NCI-H748 (cell line): ENCODE measurements at regions not wholly inside any gene's neighbourhood (a gene's known extent, or its start where the extent isn't known, plus 50 kb on each side); places are given as distances from the start of the nearest gene placed in this dataset.
"Not testable (repeated sequence)": the region's sequence is repeated elsewhere in the genome, so short reads cannot be mapped to it uniquely, and the experiment has no call there.

Source experiments
- DNase-seq: peaks from one replicate; lab custom pipeline; 2025; ENCODE audit not compliant: unreplicated experiment; lab: John Stamatoyannopoulos, UW

DNA sequence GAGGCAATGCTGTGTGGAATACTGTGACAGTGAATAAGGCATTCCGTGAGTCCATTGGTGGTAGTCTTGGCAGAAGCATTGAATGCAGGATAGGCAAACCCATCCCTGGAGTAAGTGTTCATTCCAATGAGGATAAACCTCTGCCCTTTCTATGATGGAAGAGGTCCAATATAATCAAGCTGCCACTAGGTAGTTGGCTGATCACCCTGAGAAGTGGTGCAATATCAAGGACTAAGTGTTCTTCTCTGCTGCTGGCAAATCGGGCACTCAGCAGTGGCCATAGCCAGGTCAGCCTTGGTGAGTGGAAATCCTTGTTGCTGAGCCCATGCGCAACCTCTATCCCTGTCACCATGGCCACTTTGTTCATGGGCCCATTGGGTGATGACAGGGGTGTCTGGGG is 70.1 kb downstream of the FBXO4 start:
- DNase-seq = no peak

DNA sequence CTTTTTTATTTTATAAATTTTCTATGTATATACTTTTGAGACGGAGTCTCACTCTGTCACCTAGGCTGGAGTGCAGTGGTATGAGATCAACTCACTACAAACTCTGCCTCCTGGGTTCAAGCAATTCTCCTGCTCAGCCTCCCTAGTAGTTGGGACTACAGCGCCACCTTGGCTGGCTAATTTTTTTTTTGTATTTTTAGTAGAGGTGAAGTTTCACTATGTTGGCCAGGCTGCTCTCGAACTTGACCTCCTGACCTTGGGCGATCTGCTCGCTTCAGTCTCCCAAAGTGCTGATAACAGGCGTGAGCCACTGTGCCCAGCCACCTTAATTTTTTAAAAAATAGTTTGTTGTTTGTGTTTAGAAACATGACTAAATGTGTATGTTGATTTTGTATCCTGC is 76.6 kb downstream of the FBXO4 start:
- DNase-seq = no peak

DNA sequence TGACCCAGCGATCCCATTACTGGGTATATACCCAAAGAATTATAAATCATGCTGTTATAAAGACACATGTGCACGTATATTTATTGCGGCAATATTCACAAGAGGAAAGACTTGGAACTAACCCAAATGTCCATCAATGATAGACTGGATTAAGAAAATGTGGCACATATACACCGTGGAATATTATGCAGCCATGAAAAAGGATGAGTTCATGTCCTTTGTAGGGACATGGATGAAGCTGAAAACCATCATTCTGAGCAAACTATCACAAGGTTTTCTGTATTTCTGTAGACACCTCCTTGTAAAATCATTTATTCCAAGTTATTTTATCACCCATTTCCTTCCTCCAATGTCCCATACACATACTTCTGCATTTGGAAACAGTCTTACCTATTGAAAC is 78.8 kb downstream of the FBXO4 start:
- not testable (repeated sequence) for DNase-seq

DNA sequence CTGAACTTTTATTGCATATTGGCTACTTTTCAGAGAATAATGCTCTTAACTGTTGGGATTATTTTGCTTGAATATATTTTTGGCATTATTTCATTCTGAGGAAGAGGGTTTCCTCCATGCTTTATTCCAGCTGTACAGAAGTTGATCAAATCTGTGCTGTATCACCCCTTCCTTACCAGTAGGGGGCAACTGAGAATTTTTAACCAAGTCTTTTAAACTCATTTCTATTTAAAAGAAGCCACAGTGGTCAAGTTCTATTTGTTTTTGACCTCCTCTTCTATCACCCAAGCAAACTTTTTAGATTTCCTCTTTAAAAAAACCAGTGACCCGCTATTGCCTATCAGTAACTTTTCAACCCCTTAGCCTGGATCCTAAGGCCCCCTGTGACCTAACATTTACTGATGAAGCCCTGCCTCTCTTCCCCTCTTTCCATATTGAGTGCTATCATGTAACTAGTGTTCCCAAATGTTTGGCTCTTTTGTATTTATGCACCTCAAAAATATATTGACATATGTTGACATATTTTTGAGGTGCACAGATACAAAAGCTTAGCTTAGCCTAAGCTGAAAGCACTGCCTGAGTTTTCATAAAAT is 80.6 kb downstream of the FBXO4 start:
- peak; percentile 50 for DNase-seq

DNA sequence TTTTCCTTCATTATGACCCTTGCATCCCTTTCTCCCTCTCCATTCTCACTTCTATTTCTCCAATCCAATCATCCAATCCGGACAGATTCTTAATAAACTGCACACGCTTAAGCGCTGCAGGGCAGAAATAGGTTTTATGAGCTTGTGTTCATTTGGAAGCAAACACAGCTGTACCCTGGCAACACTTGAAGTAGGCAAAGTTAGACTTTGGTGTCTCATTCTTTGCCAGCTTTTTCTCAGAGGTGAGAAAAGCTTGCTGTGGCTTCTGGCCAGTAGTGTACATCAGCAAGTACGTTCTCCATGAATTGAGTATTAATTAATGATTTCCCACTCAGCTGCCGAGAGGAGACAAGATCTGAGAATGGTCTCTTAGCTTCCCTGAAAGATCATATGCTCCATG is 88.5 kb downstream of the FBXO4 start:
- no peak for DNase-seq

DNA sequence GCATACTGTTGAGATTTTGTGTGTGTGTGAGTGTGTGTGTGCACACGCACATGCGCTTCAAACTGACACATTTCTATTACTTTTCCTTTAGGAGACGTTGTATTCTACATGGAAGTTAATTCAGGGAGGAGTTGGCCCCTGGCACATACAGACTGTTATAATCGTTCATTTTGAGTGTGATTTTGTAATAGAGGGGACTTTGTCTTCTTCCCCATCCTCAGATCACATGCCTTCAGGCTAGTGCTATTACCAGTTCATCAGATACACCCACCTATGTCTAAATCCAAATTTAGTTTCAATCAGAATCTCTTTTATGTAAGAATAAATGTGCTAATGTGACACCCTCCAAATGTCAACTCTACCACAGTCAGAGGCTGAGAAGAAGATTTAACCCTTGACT is 90.2 kb downstream of the FBXO4 start:
- DNase-seq = no peak

DNA sequence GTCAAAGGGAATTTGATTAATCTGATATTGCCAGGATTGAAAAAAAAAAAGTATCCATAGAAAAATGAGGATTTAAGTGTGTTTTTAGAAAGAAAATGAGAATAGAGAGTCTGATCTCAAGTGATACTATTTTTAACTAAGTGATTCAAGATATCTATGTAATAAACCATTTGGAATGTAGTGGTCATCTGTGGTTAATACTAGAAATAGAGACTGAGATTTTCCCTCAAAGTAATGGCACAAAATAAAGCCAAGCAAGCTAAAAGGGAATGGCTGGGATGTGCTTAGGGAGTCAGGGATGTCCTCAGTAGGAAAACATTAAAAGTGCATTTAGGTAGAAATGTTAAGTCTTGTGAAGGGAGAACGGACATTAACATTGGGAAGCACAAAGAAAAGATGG is 90.6 kb downstream of the FBXO4 start:
- DNase-seq = no peak

DNA sequence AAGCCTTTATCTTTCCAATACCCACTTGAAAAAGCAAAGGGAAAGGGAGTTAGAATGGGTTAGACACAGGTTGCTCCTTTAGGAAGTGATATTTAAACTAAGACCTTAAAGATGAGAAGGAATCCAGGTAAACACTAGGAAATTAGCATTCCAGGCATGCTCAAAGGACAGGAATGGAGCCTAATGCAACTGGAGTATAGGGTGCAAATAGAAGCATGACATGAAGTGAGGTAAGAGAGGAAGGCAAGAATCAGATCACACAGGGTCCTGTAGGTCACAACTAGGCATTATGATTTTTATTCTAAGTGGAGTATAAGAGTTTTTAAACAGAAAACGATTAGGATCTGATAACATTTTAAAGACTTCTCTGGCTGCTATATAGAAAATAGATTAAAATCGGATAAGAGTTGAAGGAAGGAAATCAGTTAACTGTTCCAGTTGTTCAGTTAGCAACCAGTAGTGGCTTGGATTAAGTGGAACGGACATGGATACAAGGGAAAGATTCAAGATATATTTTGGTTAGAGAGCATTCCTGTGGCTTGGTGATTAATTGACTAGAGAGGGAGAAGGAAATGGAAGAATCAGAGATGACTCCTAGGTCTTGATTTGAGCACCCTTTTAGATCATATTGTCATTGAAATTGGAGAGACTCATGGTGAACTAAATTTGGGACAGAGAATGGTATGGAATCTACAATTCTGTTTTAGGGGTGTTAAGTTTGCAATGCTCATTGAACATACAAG is 95.9 kb downstream of the FBXO4 start:
- DNase-seq = no peak

DNA sequence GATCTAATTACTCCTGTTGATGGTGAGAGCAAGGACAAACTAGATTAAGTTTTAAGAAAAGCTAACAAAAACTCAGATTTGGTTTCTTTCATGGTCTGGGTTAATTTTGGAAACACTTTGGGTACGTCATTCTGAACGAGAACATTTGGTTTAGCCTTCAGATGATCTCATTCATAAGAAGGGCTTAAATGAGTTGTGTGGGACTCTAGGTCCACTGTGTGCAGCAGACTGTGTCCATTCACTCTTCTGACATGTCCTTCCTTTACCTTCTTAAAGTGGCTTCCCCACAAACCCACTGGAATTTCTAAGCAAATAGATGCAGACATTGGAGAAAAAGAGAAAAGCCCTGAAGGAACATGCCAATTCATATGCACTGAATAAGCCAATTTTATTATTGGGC is 96.8 kb downstream of the FBXO4 start:
- DNase-seq = no peak

DNA sequence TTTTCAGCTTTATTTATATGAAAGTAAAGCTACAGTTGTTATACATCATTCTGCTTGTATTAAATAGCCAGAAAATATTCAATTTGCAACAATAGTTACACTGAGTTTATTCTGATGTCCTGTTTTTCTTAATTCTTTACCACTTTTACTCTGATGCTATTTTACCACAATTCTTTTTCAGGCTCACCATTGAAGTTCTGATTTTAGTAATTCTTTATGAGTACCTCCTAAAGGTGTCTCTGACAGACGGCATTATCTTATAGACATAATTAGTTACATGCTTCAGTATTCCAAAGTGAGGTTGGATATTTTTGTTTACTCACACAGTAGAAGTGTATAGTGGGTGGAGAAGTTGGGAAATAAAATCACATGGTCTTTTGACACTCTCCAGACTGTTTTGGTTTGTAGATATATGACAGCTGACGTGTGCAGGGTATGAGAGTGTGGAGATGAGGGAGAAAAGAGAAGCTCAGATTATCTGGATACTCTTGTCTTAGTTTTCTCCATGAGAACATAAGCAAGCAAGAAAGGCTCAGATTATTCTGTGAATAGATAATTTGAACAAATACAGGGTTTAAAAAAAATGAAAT is 97.4 kb downstream of the FBXO4 start:
- no peak for DNase-seq

DNA sequence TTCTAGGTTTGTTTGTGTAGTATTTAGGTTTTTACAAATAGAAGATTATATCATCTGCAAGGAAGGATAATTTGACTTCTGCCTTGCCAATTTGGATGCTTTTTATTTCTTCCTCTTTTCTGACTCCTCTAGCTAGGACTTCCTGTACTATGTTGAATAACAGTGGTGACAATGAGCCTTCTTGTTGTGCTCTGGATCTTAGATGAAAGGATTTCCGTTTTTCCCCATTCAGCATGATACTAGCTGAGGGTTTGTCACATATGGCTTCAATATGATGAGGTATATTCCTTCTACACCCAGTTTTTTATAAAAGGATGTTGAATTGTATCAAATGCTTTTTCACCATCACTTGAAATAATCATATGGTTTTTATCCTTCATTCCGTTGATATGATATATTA is 101.4 kb downstream of the FBXO4 start:
- DNase-seq = no peak

DNA sequence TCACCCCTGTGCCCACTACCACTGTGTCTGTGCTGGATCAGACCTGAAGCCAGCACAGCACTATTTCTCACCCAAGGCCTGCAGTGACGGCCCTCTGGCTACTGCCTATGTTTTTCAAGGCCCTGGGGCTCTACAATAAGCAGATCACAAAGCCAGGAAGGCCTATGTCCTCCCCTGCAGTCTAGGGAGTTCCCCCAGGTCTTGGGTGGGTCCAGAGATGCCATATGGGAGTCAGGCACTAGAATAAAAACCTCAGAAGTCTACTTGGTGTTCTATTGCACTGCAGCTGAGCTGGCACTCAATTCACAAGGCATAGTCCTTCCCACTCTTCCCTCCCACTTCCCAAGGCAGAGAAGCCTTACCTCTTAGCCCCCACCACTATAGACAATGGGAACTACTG is 107.1 kb downstream of the FBXO4 start:
- DNase-seq = no peak

DNA sequence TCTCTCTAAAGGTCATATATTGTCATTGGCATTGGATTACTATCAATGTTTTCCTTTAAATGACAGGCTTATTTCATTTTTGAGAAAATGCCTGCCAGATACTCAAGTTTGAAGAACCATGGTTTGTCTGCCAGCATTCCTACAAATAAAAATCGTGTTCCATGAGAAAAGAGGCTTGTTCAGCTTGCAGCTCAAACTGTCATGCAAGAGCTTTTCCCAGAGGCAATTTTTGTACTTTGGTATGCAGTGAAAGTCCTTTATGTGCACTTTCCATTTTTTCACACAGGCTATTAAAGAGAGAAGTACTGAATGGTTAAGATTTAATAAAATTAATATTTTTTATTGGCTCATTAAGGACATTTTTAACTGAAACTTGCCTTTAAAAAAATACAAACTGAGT is 110.4 kb downstream of the FBXO4 start:
- no peak for DNase-seq

DNA sequence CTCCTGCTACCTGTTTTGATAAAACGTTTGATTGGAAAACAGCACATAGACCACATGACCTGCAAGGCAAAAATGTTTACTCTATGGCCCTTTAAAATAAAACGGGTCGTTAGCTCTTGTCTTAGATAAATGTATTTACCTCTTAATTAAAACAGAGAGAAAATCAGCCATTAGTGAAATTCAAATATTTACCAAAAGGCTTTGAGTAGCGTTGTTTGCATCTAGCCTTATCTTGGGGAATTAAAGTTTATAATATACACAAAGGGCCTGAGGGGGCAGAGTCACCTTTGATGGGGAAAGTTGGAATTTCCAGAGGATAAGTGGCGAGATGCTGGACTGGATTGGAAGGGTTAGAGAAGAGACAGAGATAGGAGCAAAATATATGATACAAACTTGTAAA is 111.3 kb downstream of the FBXO4 start:
- DNase-seq = peak; percentile 80

DNA sequence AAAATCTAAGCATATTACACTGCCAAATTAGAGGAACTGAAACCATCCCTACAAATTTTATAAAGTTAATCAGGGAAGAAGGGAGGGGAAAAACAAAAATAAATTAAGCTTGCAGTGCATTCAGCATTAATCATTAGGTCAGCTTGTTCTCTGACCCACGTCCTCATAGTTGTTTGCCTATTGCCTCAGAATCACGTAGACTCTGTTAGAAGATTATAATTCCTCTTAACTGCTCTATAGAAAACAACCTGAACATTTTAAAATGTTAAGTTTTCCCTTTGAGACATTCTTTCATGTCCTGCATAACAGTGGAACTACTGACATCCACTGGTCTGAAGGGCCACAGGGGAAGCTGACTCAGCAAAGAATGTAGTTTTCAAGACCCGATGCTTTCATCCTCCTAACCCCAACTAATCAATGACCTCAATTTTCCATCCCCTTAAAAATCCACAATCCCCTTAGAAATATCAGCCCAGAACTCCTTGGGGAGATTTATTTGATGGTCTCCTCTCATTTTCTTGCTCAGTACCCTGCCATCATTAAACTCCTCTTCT is 112.4 kb downstream of the FBXO4 start:
- no peak for DNase-seq

DNA sequence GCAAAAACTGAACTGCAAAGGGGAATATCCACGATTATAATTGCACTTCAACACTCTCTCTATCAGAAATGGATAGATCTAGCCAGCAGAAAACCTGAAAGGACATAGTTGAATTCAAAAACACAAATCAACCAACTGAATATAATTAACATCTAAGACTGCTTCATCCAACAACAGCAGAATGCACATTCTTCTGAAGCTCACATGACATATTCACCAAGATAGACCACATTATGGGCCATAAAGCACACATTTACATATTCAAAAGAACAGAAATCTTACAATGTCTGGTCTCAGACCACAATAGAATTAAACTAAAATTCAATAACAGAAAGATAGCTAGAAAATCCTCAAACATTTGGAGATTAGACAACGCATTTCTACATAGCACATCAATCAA is 118.3 kb downstream of the FBXO4 start:
- DNase-seq = no peak

DNA sequence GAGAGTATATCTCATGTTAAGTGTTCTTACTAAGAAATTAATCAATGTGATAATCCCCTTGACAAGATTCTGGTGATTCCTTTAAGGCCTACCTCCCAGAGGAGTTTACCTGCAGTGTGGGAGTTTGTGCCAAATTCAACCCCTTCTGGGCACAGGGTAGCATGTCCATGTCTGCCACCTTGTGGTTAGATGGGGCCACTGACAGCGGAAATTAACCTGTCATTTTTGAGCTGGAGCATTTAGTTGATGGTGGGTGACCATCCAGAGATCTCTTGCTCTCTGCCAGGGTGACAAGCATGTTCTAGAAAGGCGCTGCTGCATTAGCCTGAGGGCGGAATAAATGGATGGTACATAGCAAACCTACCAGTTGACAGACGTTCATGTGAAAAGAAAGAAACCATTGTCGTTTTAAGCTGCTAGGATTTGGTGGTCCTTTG is 132.2 kb downstream of the FBXO4 start:
- peak; percentile 85 for DNase-seq

DNA sequence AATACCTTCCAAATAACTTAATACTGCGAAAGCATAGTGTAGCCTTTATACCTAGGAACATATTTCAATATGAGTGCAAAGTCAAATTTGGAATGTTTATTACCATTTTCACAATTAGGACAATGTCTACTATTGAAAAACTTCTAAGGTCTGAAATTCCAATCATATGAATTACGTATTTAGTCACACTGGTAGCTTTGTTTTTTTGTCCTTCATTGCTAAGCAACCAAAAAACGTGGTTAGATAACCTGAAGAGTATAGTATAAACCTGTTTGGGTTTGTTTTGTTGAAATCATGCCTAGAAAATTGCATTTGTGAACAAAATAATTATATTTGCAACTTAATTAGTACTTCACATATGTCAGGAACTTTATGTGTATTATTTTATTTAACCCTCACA is 134.2 kb downstream of the FBXO4 start:
- no peak for DNase-seq

DNA sequence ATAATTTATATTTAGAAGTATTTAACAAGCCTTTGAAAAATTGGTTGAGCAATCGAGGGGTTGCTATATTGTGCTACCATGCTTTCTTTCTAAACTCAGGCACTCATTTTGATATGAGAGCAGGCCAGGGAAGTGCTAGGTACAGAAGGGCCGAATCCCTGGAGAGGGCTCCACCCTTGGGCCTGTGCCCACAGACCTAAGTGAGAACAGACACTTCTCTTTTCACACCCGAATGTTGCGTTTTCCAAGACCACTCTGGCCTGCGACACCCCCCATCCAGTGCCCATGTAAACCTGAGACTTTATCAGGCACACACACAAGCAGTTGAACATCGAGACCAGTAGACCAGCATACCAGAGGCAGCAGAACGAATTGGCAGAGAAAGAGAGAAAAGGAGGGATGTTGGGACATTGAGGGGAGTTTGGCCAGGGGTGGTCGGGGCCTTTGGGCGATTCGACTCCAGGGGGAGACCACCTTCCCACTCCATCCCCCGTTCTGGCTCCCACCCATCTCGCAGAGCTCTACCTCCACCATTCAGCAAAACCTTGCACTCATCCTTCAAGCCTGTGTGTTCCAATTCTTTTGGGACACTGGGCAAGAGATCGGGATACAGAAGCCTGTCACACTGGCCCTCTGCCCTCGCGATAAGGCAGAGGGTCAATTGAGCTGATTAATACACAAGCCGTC is 134.8 kb downstream of the FBXO4 start:
- DNase-seq = no peak

DNA sequence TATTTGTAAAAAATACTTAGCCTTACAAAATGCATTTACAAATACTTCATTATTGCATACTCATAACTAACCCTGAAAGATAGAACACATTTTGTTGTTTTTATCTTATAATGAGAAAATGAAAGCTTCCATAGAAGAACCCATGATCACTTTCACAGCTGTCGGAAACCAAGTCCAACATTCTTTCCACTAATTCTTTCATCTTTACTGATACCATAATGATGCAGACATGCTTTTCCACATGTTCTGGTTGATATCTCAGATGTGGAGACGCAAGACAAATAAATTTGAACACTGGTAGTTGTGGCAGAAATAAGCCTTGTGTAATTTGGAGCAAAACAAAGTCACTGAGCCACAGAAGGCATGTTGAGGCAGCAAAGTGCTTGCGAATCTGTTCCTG is 136.0 kb downstream of the FBXO4 start:
- DNase-seq = no peak

DNA sequence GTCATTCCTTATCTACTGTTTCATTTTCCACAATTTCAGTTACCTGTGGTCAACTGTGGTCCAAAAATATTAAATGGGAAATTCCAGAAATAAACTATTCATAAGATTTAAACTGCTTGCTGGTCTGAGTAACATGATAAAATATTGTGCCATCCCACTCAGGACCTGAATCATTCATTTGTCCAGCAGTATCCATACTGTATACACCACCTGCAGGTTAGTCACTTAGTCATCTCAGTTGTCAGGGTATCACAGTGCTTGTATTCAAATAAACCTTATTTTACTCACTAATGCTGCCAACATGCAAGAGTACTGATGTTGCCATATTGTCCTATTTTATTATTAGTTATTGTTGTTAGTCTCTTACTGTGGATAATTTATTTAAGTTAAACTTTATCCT is 139.7 kb downstream of the FBXO4 start:
- no peak for DNase-seq

DNA sequence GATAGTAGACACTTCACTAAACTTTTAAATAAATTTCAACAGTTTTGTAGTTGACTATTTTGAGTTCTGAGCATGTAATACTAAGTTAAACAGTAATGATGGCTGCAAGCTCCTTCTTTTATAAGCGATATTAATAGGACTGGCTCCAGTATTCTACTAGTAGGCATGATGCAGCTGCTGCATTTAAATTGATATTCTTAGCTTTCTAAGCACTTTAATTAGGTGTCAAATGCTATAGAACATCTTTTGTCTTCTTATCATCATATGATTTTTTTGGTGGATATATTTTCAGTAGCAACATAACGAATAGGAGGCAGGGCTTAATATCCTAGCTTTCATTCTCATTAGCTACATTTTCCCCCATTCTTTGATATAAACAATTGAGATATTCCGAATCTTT is 141.1 kb downstream of the FBXO4 start:
- no peak for DNase-seq
